ENCODE measurements at regions not wholly inside any gene's neighbourhood (a gene's known extent, or its start where the extent isn't known, plus 50 kb on each side); places are given as distances from the start of the nearest gene placed in this dataset.

GRCh38 chr10:31138026-31138553 lies 106.4 kb upstream of the ZNF438 start:
- Histone ChIP-seq H3K4me3 (no peak overlapping the region), H3K36me3 (no peaks in the 10 kb centered on the region), H3K27me3 (no peaks in the 10 kb centered on the region), H3K27ac (replicated peaks in 1 of 4) (no peak overlapping the region), H3K9me3 (no peaks in the 10 kb centered on the region), H3K4me1 (peaks cover 19 to 34% (median 24%) of the 10 kb centered on the region in 4 donors)
- WGBS, result 49% methylated on average over 3 of the region's 3 CpGs
- TF ChIP-seq POLR2AphosphoS5 (IDR thresholded peaks at IDR 0.05) (no peak), CTCF (IDR thresholded peaks at IDR 0.05) (no peak), POLR2A (IDR thresholded peaks at IDR 0.05; ENCODE audit: low read depth) (no peak), EP300 (IDR thresholded peaks at IDR 0.05) (no peak)
- intact Hi-C loops (cut with DNase I), result loop anchor here (10.0 kb wide), 1 partner anchor 103 kb away; the partner anchor contains the start of gene ZNF438
- DNase-seq (ENCODE audit: extremely low spot score), result peak; percentile 29

- 88% methylated on average over 6 of the region's 6 CpGs for WGBS
- no peak overlapping the region for H3K4me3 ChIP-seq
- H3K36me3 ChIP-seq, result no peaks in the 10 kb centered on the region
- peak; percentile 45 for DNase-seq (ENCODE audit: extremely low spot score)
- no peak overlapping the region for H3K27ac ChIP-seq (replicated peaks in 1 of 4)
- no peaks in the 10 kb centered on the region for H3K9me3 ChIP-seq
- H3K4me1 ChIP-seq, result peaks cover 6 to 20% (median 12%) of the 10 kb centered on the region in 4 donors
- intact Hi-C loops (cut with DNase I), result loop anchor here (10.0 kb wide), 1 partner anchor 105 kb away; the partner anchor contains the start of gene ZNF438
- TF ChIP-seq POLR2A (IDR thresholded peaks at IDR 0.05; ENCODE audit: low read depth), result no peak
- no peak for TF ChIP-seq CTCF (IDR thresholded peaks at IDR 0.05)
- no peak for TF ChIP-seq POLR2AphosphoS5 (IDR thresholded peaks at IDR 0.05)
- no peak for TF ChIP-seq EP300 (IDR thresholded peaks at IDR 0.05)
- H3K27me3 ChIP-seq, result no peaks in the 10 kb centered on the region
Observed at GRCh38 chr10:31139497-31139896, 107.8 kb upstream of the ZNF438 start.

GRCh38 chr10:31140716-31141115 lies 109.1 kb upstream of the ZNF438 start:
- no peak overlapping the region for H3K4me3 ChIP-seq
- H3K9me3 ChIP-seq, result no peaks in the 10 kb centered on the region

GRCh38 chr10:31142026-31142425 lies 110.4 kb upstream of the ZNF438 start:
- no peaks in the 10 kb centered on the region for H3K27me3 ChIP-seq
- DNase-seq (ENCODE audit: extremely low spot score), result no peak
- peaks cover 6 to 15% (median 11%) of the 10 kb centered on the region in 4 donors for H3K4me1 ChIP-seq
- intact Hi-C loops (cut with DNase I), result no loop called here
- 85% methylated on average over 5 of the region's 5 CpGs for WGBS
- H3K27ac ChIP-seq (replicated peaks in 1 of 4), result no peak overlapping the region
- H3K9me3 ChIP-seq, result no peaks in the 10 kb centered on the region
- no peaks in the 10 kb centered on the region for H3K36me3 ChIP-seq
- H3K4me3 ChIP-seq, result no peak overlapping the region
- TF ChIP-seq POLR2A (IDR thresholded peaks at IDR 0.05; ENCODE audit: low read depth), result no peak
- no peak for TF ChIP-seq CTCF (IDR thresholded peaks at IDR 0.05)
- no peak for TF ChIP-seq POLR2AphosphoS5 (IDR thresholded peaks at IDR 0.05)
- TF ChIP-seq EP300 (IDR thresholded peaks at IDR 0.05), result no peak

More at GRCh38 chr10:31140716-31141115, 109.1 kb upstream of the ZNF438 start:
- Histone ChIP-seq H3K36me3 (no peaks in the 10 kb centered on the region), H3K27me3 (no peaks in the 10 kb centered on the region), H3K4me1 (peaks cover 0 to 12% (median 6%) of the 10 kb centered on the region in 4 donors), H3K27ac (replicated peaks in 1 of 4) (no peak overlapping the region)
- intact Hi-C loops (cut with DNase I), result no loop called here
- peak; percentile 55 for DNase-seq (ENCODE audit: extremely low spot score)
- WGBS, result 100% methylated on average over 1 of the region's 1 CpG
- TF ChIP-seq POLR2AphosphoS5 (IDR thresholded peaks at IDR 0.05), result no peak
- TF ChIP-seq EP300 (IDR thresholded peaks at IDR 0.05), result no peak
- no peak for TF ChIP-seq POLR2A (IDR thresholded peaks at IDR 0.05; ENCODE audit: low read depth)
- TF ChIP-seq CTCF (IDR thresholded peaks at IDR 0.05), result no peak

Measured in esophagus muscularis mucosa (tissue), 4 donors.